ENCODE measurements at regions not wholly inside any gene's neighbourhood (a gene's known extent, or its start where the extent isn't known, plus 50 kb on each side); places are given as distances from the start of the nearest gene placed in this dataset.

GRCh38 chr14:105873870-105874512, 347.6 kb downstream of the TMEM121 start:
- WGBS, 2 donors: 75 to 89% methylated on average over 4 of the region's 4 CpGs
- H3K27me3 ChIP-seq (ENCODE audit: control insufficient read depth in 3 of 3, insufficient read depth in 3 of 3, low read length in 2 of 3): no peaks in the 10 kb centered on the region
- H3K4me3 ChIP-seq: no peak overlapping the region
- no peaks in the 10 kb centered on the region for H3K4me1 ChIP-seq (ENCODE audit: control insufficient read depth in 5 of 5, insufficient read depth in 5 of 5, low read length in 5 of 5)
- H3K36me3 ChIP-seq (ENCODE audit: control insufficient read depth in 4 of 4, insufficient read depth in 4 of 4, low read length in 4 of 4): no peaks in the 10 kb centered on the region
- H3K9ac ChIP-seq (ENCODE audit: insufficient read depth in 1 of 2, low read length in 2 of 2): no peak overlapping the region
- DNase-seq (no peak), ATAC-seq (ENCODE audit: insufficient read depth, low FRiP score) (no peak)
- no peak for TF ChIP-seq CTCF (IDR thresholded peaks at IDR 0.05; ENCODE audit: control extremely low read depth, extremely low read depth)
- H3K9me3 ChIP-seq (ENCODE audit: control insufficient read depth in 4 of 4, insufficient read depth in 3 of 4, low read length in 3 of 4): no peaks in the 10 kb centered on the region
- no peak overlapping the region for H3K27ac ChIP-seq (ENCODE audit: low read depth in 1 of 2, low read length in 1 of 2)

- no peak overlapping the region for H3K4me3 ChIP-seq
- no peaks in the 10 kb centered on the region for H3K36me3 ChIP-seq (ENCODE audit: control insufficient read depth in 4 of 4, insufficient read depth in 4 of 4, low read length in 4 of 4)
- H3K27ac ChIP-seq (ENCODE audit: low read depth in 1 of 2, low read length in 1 of 2): no peak overlapping the region
- DNase-seq: peak in 1 of 3 donors; percentile 1
- H3K4me1 ChIP-seq (ENCODE audit: control insufficient read depth in 5 of 5, insufficient read depth in 5 of 5, low read length in 5 of 5): no peaks in the 10 kb centered on the region
- H3K9me3 ChIP-seq (ENCODE audit: control insufficient read depth in 4 of 4, insufficient read depth in 3 of 4, low read length in 3 of 4): no peaks in the 10 kb centered on the region
- H3K9ac ChIP-seq (ENCODE audit: insufficient read depth in 1 of 2, low read length in 2 of 2): no peak overlapping the region
- no peak for ATAC-seq (ENCODE audit: insufficient read depth, low FRiP score)
- TF ChIP-seq CTCF (IDR thresholded peaks at IDR 0.05; ENCODE audit: control extremely low read depth, extremely low read depth): no peak
- WGBS, 2 donors: 54 to 63% methylated on average over 4 of the region's 4 CpGs
- H3K27me3 ChIP-seq (ENCODE audit: control insufficient read depth in 3 of 3, insufficient read depth in 3 of 3, low read length in 2 of 3): no peaks in the 10 kb centered on the region
Measured at GRCh38 chr14:105876158-105876557, 349.8 kb downstream of the TMEM121 start.

- 89 to 90% methylated on average over 8 of the region's 8 CpGs for WGBS, 2 donors
- H3K27ac ChIP-seq (ENCODE audit: low read depth in 1 of 2, low read length in 1 of 2): no peak overlapping the region
Measured at GRCh38 chr14:105876829-105877228, 350.4 kb downstream of the TMEM121 start.

More at GRCh38 chr14:105876829-105877228, 350.4 kb downstream of the TMEM121 start:
- Histone ChIP-seq H3K4me1 (ENCODE audit: control insufficient read depth in 5 of 5, insufficient read depth in 5 of 5, low read length in 5 of 5) (no peaks in the 10 kb centered on the region), H3K4me3 (no peak overlapping the region), H3K9me3 (ENCODE audit: control insufficient read depth in 4 of 4, insufficient read depth in 3 of 4, low read length in 3 of 4) (no peaks in the 10 kb centered on the region), H3K36me3 (ENCODE audit: control insufficient read depth in 4 of 4, insufficient read depth in 4 of 4, low read length in 4 of 4) (no peaks in the 10 kb centered on the region), H3K9ac (ENCODE audit: insufficient read depth in 1 of 2, low read length in 2 of 2) (no peak overlapping the region), H3K27me3 (ENCODE audit: control insufficient read depth in 3 of 3, insufficient read depth in 3 of 3, low read length in 2 of 3) (no peaks in the 10 kb centered on the region)
- DNase-seq (peak in 1 of 3 donors; percentile 6), ATAC-seq (ENCODE audit: insufficient read depth, low FRiP score) (no peak)
- TF ChIP-seq CTCF (IDR thresholded peaks at IDR 0.05; ENCODE audit: control extremely low read depth, extremely low read depth): no peak
